ENCODE measurements at regions not wholly inside any gene's neighbourhood (a gene's known extent, or its start where the extent isn't known, plus 50 kb on each side); places are given as distances from the start of the nearest gene placed in this dataset.

GRCh38 chr18:11541179-11541578 is 68.2 kb upstream of the SLC35G4 start:
- 94 to 95% methylated on average over 1 of the region's 1 CpG for WGBS, 2 donors
- no peak for DNase-seq
- H3K36me3 ChIP-seq, result no peaks in the 10 kb centered on the region

GRCh38 chr18:11533942-11534496 is 75.4 kb upstream of the SLC35G4 start:
- ATAC-seq (peak in 1 of 8 donors; percentile 26), DNase-seq (no peak)
- H3K27me3 ChIP-seq, result peaks cover 0 to 9% (median 0%) of the 10 kb centered on the region in 7 donors
- no peaks in the 10 kb centered on the region for H3K9me3 ChIP-seq
- intact Hi-C loops (cut with DNase I), result no loop called here
- no peak overlapping the region for H3K4me3 ChIP-seq
- no peaks in the 10 kb centered on the region for H3K4me1 ChIP-seq
- no peak for TF ChIP-seq CTCF (IDR thresholded peaks at IDR 0.05)
- no peak overlapping the region for H3K27ac ChIP-seq
- no peaks in the 10 kb centered on the region for H3K36me3 ChIP-seq
- 89 to 96% methylated on average over 13 of the region's 13 CpGs for WGBS, 2 donors

More at GRCh38 chr18:11541179-11541578, 68.2 kb upstream of the SLC35G4 start:
- no peak for TF ChIP-seq CTCF (IDR thresholded peaks at IDR 0.05)
- Histone ChIP-seq H3K27ac (no peak overlapping the region), H3K4me3 (no peak overlapping the region), H3K27me3 (peaks cover 0 to 3% (median 0%) of the 10 kb centered on the region in 7 donors), H3K9me3 (peaks cover 0 to 32% (median 21%) of the 10 kb centered on the region in 11 donors), H3K4me1 (no peaks in the 10 kb centered on the region)
- intact Hi-C loops (cut with DNase I), result loop anchor here in 1 of 10 donors (10.0 kb wide), 1 partner anchor 686 kb away; no protein-coding TSS in a partner anchor
- ATAC-seq, result no peak

GRCh38 chr18:11533513-11533890 is 75.9 kb upstream of the SLC35G4 start:
- Histone ChIP-seq H3K27me3 (peaks cover 0 to 9% (median 0%) of the 10 kb centered on the region in 7 donors), H3K4me1 (no peaks in the 10 kb centered on the region), H3K9me3 (no peaks in the 10 kb centered on the region), H3K27ac (no peak overlapping the region), H3K4me3 (no peak overlapping the region), H3K36me3 (no peaks in the 10 kb centered on the region)
- 94 to 95% methylated on average over 13 of the region's 13 CpGs for WGBS, 2 donors
- no peak for DNase-seq
- TF ChIP-seq CTCF (IDR thresholded peaks at IDR 0.05), result no peak
- intact Hi-C loops (cut with DNase I), result no loop called here
- no peak for ATAC-seq

GRCh38 chr18:11532758-11533512 is 76.5 kb upstream of the SLC35G4 start:
- Histone ChIP-seq H3K4me1 (no peaks in the 10 kb centered on the region), H3K9me3 (no peaks in the 10 kb centered on the region), H3K4me3 (no peak overlapping the region), H3K36me3 (no peaks in the 10 kb centered on the region), H3K27ac (no peak overlapping the region), H3K27me3 (peaks cover 0 to 9% (median 0%) of the 10 kb centered on the region in 7 donors)
- ATAC-seq (no peak), DNase-seq (no peak)
- no peak for TF ChIP-seq CTCF (IDR thresholded peaks at IDR 0.05)
- intact Hi-C loops (cut with DNase I), result no loop called here
- 95 to 97% methylated on average over 35 of the region's 35 CpGs for WGBS, 2 donors

Data from heart right ventricle (tissue), 16 donors.